NCI-H146 (cell line): ENCODE measurements at regions not wholly inside any gene's neighbourhood (a gene's known extent, or its start where the extent isn't known, plus 50 kb on each side); places are given as distances from the start of the nearest gene placed in this dataset.
"Not testable (repeated sequence)": the region's sequence is repeated elsewhere in the genome, so short reads cannot be mapped to it uniquely, and the experiment has no call there.

Source experiments
- DNase-seq: peaks from one replicate; lab custom pipeline; 2025; lab: John Stamatoyannopoulos, UW

DNA sequence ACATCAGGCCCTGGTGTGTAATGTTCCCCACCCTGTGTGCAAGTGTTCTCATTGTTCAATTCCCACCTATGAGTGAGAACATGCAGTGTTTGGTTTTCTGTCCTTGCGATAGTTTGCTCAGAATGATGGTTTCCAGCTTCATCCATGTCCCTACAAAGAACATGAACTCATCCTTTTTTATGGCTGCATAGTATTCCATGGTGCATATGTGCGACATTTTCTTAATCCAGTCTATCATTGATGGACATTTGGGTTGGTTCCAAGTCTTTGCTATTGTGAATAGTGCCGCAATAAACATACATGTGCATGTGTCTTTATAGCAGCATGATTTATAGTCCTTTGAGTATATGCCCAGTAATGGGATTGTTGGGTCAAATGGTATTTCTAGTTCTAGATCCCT, 60.5 kb upstream of the PSME4 start:
- DNase-seq = not testable (repeated sequence)

GRCh38 chr2:54030806-54031205, 60.0 kb upstream of the PSME4 start:
- DNase-seq = no peak

DNA sequence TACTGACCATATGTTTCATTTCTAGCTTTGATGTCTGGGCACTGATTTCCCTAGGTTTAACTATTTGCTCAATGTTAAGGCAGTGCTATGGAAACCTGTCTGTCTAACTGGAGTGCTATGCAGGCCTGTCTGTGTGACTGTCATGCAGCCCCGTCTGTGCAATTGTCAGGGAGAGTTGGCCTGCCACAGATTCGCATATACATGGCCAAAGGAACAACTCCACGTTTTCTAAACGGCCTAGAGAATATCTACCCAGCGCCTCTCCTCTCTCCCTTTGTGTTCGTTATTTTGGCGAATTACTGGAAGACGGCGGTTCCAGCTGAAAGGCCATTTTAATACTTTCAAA, 59.6 kb upstream of the PSME4 start:
- no peak for DNase-seq

DNA sequence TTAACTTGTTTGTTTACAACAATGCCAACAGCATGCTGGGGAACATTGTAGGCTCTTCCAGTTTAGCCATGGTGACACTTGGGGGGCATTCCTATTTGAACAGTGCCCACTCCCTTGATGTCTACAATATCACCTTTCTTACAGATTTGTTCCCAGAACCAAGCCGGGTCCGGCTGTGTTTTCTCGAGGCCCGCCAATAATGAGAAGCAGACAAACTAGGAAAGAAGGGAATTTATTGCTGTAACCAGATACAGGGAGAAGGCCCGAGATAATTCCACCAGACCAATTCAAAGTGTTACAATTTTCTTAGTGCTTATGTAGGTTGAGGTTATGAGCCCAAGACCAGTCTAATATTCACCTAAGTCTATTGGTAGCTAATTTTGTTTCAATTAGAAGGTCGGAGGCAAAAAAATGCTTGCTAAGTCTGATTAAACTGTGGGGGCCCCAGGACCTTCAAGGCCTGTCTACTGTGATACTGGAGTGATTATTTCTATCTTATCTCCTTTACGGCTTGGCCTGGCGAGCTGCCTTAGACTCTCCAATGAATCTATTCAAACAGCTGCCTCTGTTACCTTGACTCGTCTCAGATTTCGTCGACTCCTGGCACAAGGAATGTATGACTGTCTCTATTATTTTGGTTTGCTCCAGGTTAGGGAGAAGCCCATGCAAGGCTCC, 59.1 kb upstream of the PSME4 start:
- no peak for DNase-seq

GRCh38 chr2:54025463-54026075, 54.8 kb upstream of the PSME4 start:
- not testable (repeated sequence) for DNase-seq

- DNase-seq = no peak
Observed at GRCh38 chr2:54024576-54024975, 53.8 kb upstream of the PSME4 start.

GRCh38 chr2:54021702-54022101, 50.9 kb upstream of the PSME4 start:
- DNase-seq = no peak

DNA sequence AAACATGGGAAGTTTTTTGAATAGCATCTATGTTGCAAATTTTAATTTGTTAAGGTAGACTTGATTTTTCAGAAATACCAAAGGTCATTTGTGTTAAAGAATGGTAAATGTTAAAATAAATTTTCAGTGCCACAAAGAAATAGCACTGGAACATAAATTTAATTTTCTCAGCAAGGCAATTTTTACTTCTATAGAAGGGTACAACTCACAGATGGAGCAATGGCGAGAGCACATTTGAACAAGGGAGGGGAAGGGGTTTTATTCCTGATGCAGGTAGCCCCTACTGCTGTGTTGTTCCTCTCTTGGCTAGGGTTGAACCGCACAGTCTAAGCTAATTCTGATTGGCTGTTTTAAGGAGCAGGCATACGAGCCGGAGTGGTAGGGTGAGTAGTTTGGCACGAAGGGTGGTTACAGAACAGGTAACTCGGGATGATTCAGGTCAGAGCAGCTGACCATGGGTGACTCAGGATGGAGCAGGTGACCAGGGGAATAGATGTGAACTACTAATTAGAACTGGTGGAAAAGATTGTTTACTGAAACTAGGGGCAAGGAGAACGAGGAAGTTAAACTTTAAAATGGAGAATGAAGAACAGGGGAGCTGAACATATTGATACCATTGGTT, 50.1 kb upstream of the PSME4 start:
- DNase-seq = no peak
